CD4-positive, alpha-beta T cell (primary cell): ENCODE measurements at regions not wholly inside any gene's neighbourhood (a gene's known extent, or its start where the extent isn't known, plus 50 kb on each side); places are given as distances from the start of the nearest gene placed in this dataset.
"Not testable (repeated sequence)": the region's sequence is repeated elsewhere in the genome, so short reads cannot be mapped to it uniquely, and the experiment has no call there.

ENCODE experiments used
- ATAC-seq: fragments of 200-7000 bp; cut with Tn5 transposase; one replicate; pipeline ENCODE4 v1.10.0; 2022; ENCODE audit warnings: mild to moderate bottlenecking; ENCODE audit not compliant: poor library complexity
- CTCF ChIA-PET: fragments of 350-600 bp; sonication (Branson Sonifier 250); formaldehyde crosslinking; loops from one replicate; lab custom pipeline; 2021; ENCODE audit warnings: antibody characterized with exemption, inconsistent platforms; lab: Charles Lee
- POLR2A ChIA-PET: fragments of 350-600 bp; sonication (Branson Sonifier 250); formaldehyde crosslinking; loops from one replicate; lab custom pipeline; 2021; ENCODE audit warnings: antibody characterized with exemption, inconsistent platforms; lab: Charles Lee
- DNase-seq, 14 experiments: peaks; one replicate each; pipeline ENCODE4 v3.0.0-alpha.2; 2013 to 2020; ENCODE audit warnings: mixed read lengths in 2 of 14
- H3K27ac ChIP-seq, 2 donors: one replicate each; pipeline versions ENCODE4 v1.5.1 to v1.7.0; 2013; ENCODE audit warnings: low read length in 2 of 2, low read depth in 1 of 2, mild to moderate bottlenecking in 1 of 2
- H3K27me3 ChIP-seq, 2 experiments: 1 replicate in 1 of 2; 2 replicates in 1 of 2; pipeline versions ENCODE4 v1.6.1 to v1.7.0; 2013; ENCODE audit warnings: low read length in 2 of 2, control low read depth in 1 of 2, mild to moderate bottlenecking in 1 of 2, moderate library complexity in 1 of 2; ENCODE audit not compliant: insufficient read depth in 2 of 2, control insufficient read depth in 1 of 2
- H3K36me3 ChIP-seq: one replicate; pipeline ENCODE4 v1.6.1; 2013; ENCODE audit warnings: low read length, control low read depth; ENCODE audit not compliant: insufficient read depth
- H3K4me1 ChIP-seq: one replicate; pipeline ENCODE4 v1.6.1; 2013; ENCODE audit warnings: low read length, control low read depth; ENCODE audit not compliant: insufficient read depth
- H3K4me3 ChIP-seq: one replicate; pipeline ENCODE4 v1.5.1; 2013; ENCODE audit warnings: mild to moderate bottlenecking, low read length, moderate library complexity
- H3K9me3 ChIP-seq, 2 experiments: 1 replicate in 1 of 2; 2 replicates in 1 of 2; pipeline versions ENCODE4 v1.6.1 to v1.7.0; 2013; ENCODE audit warnings: low read length in 2 of 2, mild to moderate bottlenecking in 2 of 2, control low read depth in 1 of 2, moderate library complexity in 1 of 2; ENCODE audit not compliant: control insufficient read depth in 1 of 2, insufficient read depth in 1 of 2
- H3K27ac Mint-ChIP-seq: one replicate; pipeline ENCODE4 v1.8.0; 2020; ENCODE audit warnings: mixed read lengths
- H3K27me3 Mint-ChIP-seq: one replicate; pipeline ENCODE4 v1.8.0; 2021; ENCODE audit warnings: mixed read lengths
- H3K36me3 Mint-ChIP-seq: one replicate; pipeline ENCODE4 v1.8.0; 2021; ENCODE audit warnings: low read depth, mixed read lengths
- H3K4me1 Mint-ChIP-seq: one replicate; pipeline ENCODE4 v1.8.0; 2021; ENCODE audit warnings: low read depth, mixed read lengths
- H3K4me3 Mint-ChIP-seq: one replicate; pipeline ENCODE4 v1.8.0; 2020; ENCODE audit warnings: mild to moderate bottlenecking, mixed read lengths
- H3K9me3 Mint-ChIP-seq: one replicate; pipeline ENCODE4 v1.8.0; 2020; ENCODE audit warnings: mixed read lengths
- intact Hi-C, 2 experiments: fragments of 100-400 bp; cut with DNase I in 1 of 2; cut with micrococcal nuclease in 1 of 2; formaldehyde crosslinking; loops; one replicate each; pipeline versions ENCODE4 v1.15.1 to v1.9.0; 2023 to 2025; cut with DNase I, micrococcal nuclease
- TF ChIP-seq, protein P1 (sequence below): fragments of 200-600 bp; IDR thresholded peaks from one replicate; pipeline ENCODE4 v1.8.0; 2022; ENCODE audit warnings: antibody characterized with exemption, mild to moderate bottlenecking

DNA sequence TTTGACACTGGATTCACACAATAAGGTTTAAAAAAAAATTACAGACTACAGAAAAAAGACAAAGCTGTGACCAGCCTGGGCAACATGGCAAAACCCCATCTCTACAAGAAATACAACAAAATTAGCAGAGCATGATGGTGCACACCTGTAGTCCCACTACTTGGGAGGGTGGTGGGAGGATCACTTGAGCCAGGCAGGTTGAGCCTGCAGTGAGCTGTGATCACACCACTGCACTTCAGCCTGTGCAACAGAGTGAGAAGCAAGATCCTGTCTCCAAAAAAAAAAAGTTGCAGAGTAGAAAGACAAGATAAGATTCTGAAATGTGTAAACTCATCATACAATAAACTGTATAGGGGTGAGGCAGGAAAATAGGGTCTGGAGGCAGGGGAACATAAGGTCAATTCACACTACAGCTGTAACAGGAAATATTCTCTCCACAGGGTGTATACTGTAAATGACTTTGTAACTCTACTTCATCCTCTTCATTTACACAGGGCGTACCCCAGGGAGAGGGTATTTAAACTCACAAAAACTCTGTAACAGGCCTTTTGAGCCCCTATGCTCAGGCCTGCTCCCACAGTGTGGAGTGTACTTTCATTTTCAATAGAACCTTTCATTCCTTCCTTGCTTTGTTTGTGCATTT, 112.6 kb upstream of the MAPK10 start:
- no peak overlapping the region for H3K27ac ChIP-seq
- Mint-ChIP-seq H3K4me1 (no peaks in the 10 kb centered on the region), H3K36me3 (no peaks in the 10 kb centered on the region), H3K27ac (no peak overlapping the region), H3K4me3 (no peak overlapping the region), H3K27me3 (no peaks in the 10 kb centered on the region), H3K9me3 (no peaks in the 10 kb centered on the region)
- TF ChIP-seq, protein P1, sequence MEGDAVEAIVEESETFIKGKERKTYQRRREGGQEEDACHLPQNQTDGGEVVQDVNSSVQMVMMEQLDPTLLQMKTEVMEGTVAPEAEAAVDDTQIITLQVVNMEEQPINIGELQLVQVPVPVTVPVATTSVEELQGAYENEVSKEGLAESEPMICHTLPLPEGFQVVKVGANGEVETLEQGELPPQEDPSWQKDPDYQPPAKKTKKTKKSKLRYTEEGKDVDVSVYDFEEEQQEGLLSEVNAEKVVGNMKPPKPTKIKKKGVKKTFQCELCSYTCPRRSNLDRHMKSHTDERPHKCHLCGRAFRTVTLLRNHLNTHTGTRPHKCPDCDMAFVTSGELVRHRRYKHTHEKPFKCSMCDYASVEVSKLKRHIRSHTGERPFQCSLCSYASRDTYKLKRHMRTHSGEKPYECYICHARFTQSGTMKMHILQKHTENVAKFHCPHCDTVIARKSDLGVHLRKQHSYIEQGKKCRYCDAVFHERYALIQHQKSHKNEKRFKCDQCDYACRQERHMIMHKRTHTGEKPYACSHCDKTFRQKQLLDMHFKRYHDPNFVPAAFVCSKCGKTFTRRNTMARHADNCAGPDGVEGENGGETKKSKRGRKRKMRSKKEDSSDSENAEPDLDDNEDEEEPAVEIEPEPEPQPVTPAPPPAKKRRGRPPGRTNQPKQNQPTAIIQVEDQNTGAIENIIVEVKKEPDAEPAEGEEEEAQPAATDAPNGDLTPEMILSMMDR = no peak
- DNase-seq (no peak), ATAC-seq (no peak)
- intact Hi-C loops = no loop called here
- H3K36me3 ChIP-seq = no peaks in the 10 kb centered on the region
- POLR2A ChIA-PET = no interaction called here
- CTCF ChIA-PET = no interaction called here
- no peaks in the 10 kb centered on the region for H3K9me3 ChIP-seq
- no peaks in the 10 kb centered on the region for H3K4me1 ChIP-seq
- no peak overlapping the region for H3K4me3 ChIP-seq
- no peaks in the 10 kb centered on the region for H3K27me3 ChIP-seq

DNA sequence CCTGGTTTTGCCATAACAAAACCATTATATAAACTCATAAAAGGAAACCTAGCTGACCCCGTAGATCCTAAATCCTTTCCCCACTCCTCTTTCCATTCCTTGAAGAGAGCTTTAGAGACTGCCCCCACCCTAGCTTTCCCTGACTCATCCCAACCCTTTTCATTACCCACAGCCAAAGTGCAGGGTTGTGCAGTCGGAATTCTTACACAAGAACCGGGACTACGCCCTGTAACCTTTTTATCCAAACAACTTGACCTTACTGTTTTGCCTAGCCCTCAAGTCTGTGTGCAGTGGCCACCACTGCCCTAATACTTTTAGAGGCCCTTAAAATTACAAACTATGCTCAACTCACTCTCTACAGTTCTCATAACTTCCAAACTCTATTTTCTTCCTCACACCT, 116.0 kb upstream of the PTPN13 start:
- CTCF ChIA-PET, POLR2A ChIA-PET, H3K27ac ChIP-seq, H3K27me3 ChIP-seq, H3K27me3 Mint-ChIP-seq, H3K9me3 Mint-ChIP-seq, H3K4me3 ChIP-seq, H3K36me3 ChIP-seq, H3K9me3 ChIP-seq, intact Hi-C loops, H3K4me1 Mint-ChIP-seq, H3K27ac Mint-ChIP-seq, H3K4me1 ChIP-seq, H3K4me3 Mint-ChIP-seq, H3K36me3 Mint-ChIP-seq, DNase-seq, ATAC-seq: not testable (repeated sequence)

DNA sequence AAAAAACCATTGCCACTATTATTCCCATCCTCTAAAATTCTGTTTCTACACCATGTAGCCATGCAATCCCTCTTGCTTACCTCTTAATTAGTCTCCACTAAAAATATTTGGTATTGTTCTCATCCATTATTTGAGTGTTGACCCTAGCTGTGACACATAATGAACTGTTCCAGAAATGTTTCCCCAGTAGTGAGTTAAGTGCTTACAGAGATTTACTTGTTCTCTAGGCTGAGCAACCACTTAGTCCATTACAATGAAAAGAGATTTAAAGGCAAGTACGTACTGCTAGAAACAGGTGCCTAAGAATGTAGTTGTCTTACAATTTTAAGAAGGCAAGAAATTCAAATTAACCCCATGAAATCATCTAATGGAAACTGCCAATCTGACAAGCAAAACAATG, 112.7 kb upstream of the PTPN13 start:
- Mint-ChIP-seq H3K4me3 (no peak overlapping the region), H3K27ac (no peak overlapping the region), H3K9me3 (no peaks in the 10 kb centered on the region), H3K4me1 (peaks cover 8% of the 10 kb centered on the region), H3K36me3 (no peaks in the 10 kb centered on the region), H3K27me3 (no peaks in the 10 kb centered on the region)
- H3K9me3 ChIP-seq = no peaks in the 10 kb centered on the region
- no peaks in the 10 kb centered on the region for H3K4me1 ChIP-seq
- H3K27ac ChIP-seq = no peak overlapping the region
- POLR2A ChIA-PET = no interaction called here
- intact Hi-C loops = no loop called here
- no peak overlapping the region for H3K4me3 ChIP-seq
- peaks cover 0 to 7% of the 10 kb centered on the region in 2 experiments for H3K27me3 ChIP-seq
- TF ChIP-seq, protein P1 = no peak
- H3K36me3 ChIP-seq = no peaks in the 10 kb centered on the region
- DNase-seq (no peak), ATAC-seq (no peak)
- CTCF ChIA-PET = no interaction called here
